GM19239 (cell line): ENCODE measurements at regions not wholly inside any gene's neighbourhood (a gene's known extent, or its start where the extent isn't known, plus 50 kb on each side); places are given as distances from the start of the nearest gene placed in this dataset.

Experiments
- DNase-seq: peaks from one replicate; pipeline ENCODE4 v3.0.0; 2011; ENCODE audit warnings: low spot score; ENCODE audit not compliant: insufficient read length
- FAIRE-seq: peaks from 2 replicates; lab custom pipeline; 2011; peaks lifted over from hg19 to GRCh38; lab: Jason Lieb, UNC

GRCh38 chr11:23226331-23227077, 366.2 kb upstream of the CCDC179 start:
- FAIRE-seq (no peak), DNase-seq (no peak)

- no peak for FAIRE-seq
Observed at GRCh38 chr11:23227078-23227445, 366.8 kb upstream of the CCDC179 start.

GRCh38 chr11:23232652-23233051, 372.4 kb upstream of the CCDC179 start:
- DNase-seq, result no peak
- FAIRE-seq, result no peak

More at GRCh38 chr11:23227078-23227445, 366.8 kb upstream of the CCDC179 start:
- no peak for DNase-seq

GRCh38 chr11:23233075-23233474, 372.8 kb upstream of the CCDC179 start:
- DNase-seq (no peak), FAIRE-seq (no peak)

- FAIRE-seq, result no peak
- no peak for DNase-seq
Observed at GRCh38 chr11:23236826-23237555, 376.7 kb upstream of the CCDC179 start.

GRCh38 chr11:23252426-23252825, 392.2 kb upstream of the CCDC179 start:
- FAIRE-seq (no peak), DNase-seq (no peak)

- FAIRE-seq (no peak), DNase-seq (no peak)
Observed at GRCh38 chr11:23257088-23257487, 396.8 kb upstream of the CCDC179 start.

- FAIRE-seq, result no peak
- DNase-seq, result no peak
Observed at GRCh38 chr11:23257556-23257955, 397.3 kb upstream of the CCDC179 start.

GRCh38 chr11:23263466-23263865, 403.2 kb upstream of the CCDC179 start:
- DNase-seq (no peak), FAIRE-seq (no peak)

- DNase-seq (no peak), FAIRE-seq (no peak)
Observed at GRCh38 chr11:23272095-23272494, 411.8 kb upstream of the CCDC179 start.

GRCh38 chr11:23278121-23278520, 417.8 kb upstream of the CCDC179 start:
- FAIRE-seq (no peak), DNase-seq (no peak)

GRCh38 chr11:23280088-23280487, 419.8 kb upstream of the CCDC179 start:
- FAIRE-seq (no peak), DNase-seq (no peak)

- no peak for FAIRE-seq
- DNase-seq, result no peak
Observed at GRCh38 chr11:23283666-23284065, 423.4 kb upstream of the CCDC179 start.

- DNase-seq, result no peak
Observed at GRCh38 chr11:23284631-23285030, 424.4 kb upstream of the CCDC179 start.

GRCh38 chr11:23288003-23288783, 427.9 kb upstream of the CCDC179 start:
- DNase-seq (no peak), FAIRE-seq (no peak)

More at GRCh38 chr11:23284631-23285030, 424.4 kb upstream of the CCDC179 start:
- FAIRE-seq, result no peak

GRCh38 chr11:23295241-23295640, 435.0 kb upstream of the CCDC179 start:
- FAIRE-seq (no peak), DNase-seq (no peak)

- DNase-seq (no peak), FAIRE-seq (no peak)
Observed at GRCh38 chr11:23308041-23308440, 447.8 kb upstream of the CCDC179 start.

- DNase-seq, result no peak
- no peak for FAIRE-seq
Observed at GRCh38 chr11:23310276-23310675, 450.0 kb upstream of the CCDC179 start.

- DNase-seq (no peak), FAIRE-seq (no peak)
Observed at GRCh38 chr11:23311986-23312940, 452.0 kb upstream of the CCDC179 start.

- FAIRE-seq, result no peak
- no peak for DNase-seq
Observed at GRCh38 chr11:23313001-23313400, 452.7 kb upstream of the CCDC179 start.
